ENCODE measurements at regions not wholly inside any gene's neighbourhood (a gene's known extent, or its start where the extent isn't known, plus 50 kb on each side); places are given as distances from the start of the nearest gene placed in this dataset.

DNA sequence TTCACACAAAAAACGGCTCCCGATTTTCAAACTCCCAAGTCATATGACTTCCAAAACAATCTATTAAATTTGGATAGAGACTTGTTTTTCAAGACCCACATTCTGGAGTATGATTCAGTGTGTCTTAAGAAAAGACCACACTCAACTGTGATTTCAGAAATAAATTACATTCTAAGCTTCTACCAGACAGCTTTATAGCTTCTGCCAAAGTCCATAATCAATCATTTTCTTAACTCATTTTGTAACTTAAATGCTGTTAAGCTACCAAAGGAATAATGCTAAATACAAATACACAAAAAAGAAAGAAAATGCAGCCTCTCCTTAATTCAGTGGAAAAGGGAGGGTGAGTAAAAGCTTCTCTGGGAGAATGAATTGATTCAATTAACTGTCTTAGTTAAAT lies 192.3 kb upstream of the P2RY1 start:
- 88% methylated on average over 2 of the region's 2 CpGs for WGBS (ENCODE audit: missing lambda C conversion rate)
- no peak overlapping the region for H3K4me2 ChIP-seq
- no peak for FAIRE-seq
- no peaks in the 10 kb centered on the region for H3K9me3 ChIP-seq
- no peak overlapping the region for H3K4me3 ChIP-seq
- no peak overlapping the region for H3K27ac ChIP-seq
- ChIA-PET CTCF (no interaction called here), POLR2A (no interaction called here)
- H3K4me1 ChIP-seq = no peaks in the 10 kb centered on the region
- DNase-seq (ENCODE audit: low read depth in 1 of 2, low spot score in 1 of 2) = no peak
- ATAC-seq = no peak
- no peak for TF ChIP-seq SREBF2 (IDR thresholded peaks at IDR 0.05)
- no peak for TF ChIP-seq GATA3 (IDR thresholded peaks at IDR 0.05; ENCODE audit: borderline replicate concordance)
- TF ChIP-seq, protein P1, sequence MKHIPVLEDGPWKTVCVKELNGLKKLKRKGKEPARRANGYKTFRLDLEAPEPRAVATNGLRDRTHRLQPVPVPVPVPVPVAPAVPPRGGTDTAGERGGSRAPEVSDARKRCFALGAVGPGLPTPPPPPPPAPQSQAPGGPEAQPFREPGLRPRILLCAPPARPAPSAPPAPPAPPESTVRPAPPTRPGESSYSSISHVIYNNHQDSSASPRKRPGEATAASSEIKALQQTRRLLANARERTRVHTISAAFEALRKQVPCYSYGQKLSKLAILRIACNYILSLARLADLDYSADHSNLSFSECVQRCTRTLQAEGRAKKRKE (CRISPR knock-in tag; IDR thresholded peaks at IDR 0.05; ENCODE audit: low read depth) = no peak
- TF ChIP-seq NPAS2 (CRISPR knock-in tag; IDR thresholded peaks at IDR 0.05; ENCODE audit: borderline replicate concordance) = no peak
- TF ChIP-seq CHD4 (IDR thresholded peaks at IDR 0.05; ENCODE audit: borderline replicate concordance) = no peak
- TF ChIP-seq CHD2 (IDR thresholded peaks at IDR 0.05; ENCODE audit: low read length, partially characterized antibody) = no peak
- TF ChIP-seq ZNF302 (CRISPR knock-in tag; IDR thresholded peaks at IDR 0.05) = no peak
- TF ChIP-seq, protein P2, sequence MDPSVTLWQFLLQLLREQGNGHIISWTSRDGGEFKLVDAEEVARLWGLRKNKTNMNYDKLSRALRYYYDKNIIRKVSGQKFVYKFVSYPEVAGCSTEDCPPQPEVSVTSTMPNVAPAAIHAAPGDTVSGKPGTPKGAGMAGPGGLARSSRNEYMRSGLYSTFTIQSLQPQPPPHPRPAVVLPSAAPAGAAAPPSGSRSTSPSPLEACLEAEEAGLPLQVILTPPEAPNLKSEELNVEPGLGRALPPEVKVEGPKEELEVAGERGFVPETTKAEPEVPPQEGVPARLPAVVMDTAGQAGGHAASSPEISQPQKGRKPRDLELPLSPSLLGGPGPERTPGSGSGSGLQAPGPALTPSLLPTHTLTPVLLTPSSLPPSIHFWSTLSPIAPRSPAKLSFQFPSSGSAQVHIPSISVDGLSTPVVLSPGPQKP (IDR thresholded peaks at IDR 0.05; ENCODE audit: low read depth, low read length) = no peak
- no peak for TF ChIP-seq HOXB5 (CRISPR knock-in tag; IDR thresholded peaks at IDR 0.05)
- TF ChIP-seq PHF8 (IDR thresholded peaks at IDR 0.05; ENCODE audit: borderline replicate concordance, low read depth) = no peak
- TF ChIP-seq, protein P3, sequence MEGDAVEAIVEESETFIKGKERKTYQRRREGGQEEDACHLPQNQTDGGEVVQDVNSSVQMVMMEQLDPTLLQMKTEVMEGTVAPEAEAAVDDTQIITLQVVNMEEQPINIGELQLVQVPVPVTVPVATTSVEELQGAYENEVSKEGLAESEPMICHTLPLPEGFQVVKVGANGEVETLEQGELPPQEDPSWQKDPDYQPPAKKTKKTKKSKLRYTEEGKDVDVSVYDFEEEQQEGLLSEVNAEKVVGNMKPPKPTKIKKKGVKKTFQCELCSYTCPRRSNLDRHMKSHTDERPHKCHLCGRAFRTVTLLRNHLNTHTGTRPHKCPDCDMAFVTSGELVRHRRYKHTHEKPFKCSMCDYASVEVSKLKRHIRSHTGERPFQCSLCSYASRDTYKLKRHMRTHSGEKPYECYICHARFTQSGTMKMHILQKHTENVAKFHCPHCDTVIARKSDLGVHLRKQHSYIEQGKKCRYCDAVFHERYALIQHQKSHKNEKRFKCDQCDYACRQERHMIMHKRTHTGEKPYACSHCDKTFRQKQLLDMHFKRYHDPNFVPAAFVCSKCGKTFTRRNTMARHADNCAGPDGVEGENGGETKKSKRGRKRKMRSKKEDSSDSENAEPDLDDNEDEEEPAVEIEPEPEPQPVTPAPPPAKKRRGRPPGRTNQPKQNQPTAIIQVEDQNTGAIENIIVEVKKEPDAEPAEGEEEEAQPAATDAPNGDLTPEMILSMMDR (IDR thresholded peaks at IDR 0.05) = no peak

DNA sequence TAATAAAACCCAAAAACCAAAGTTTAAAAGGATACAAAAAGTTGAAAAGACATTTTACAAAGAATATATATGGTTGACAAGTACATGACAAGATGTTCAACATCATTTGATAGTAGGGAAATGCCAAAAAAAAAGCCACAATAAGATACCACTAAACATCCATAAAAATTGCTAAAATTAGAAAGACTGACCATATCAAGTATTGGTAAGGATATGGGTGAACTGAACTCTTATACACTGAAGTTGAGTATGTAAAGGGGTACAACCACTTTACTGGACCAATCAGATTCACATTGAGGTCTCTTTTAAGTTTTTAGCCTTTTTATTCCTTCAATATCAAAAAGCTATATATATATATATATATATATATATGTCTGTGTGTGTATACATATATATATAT lies 190.5 kb upstream of the P2RY1 start:
- ChIA-PET POLR2A (no interaction called here), CTCF (no interaction called here)
- no peak overlapping the region for H3K4me2 ChIP-seq
- no peak for ATAC-seq
- no peak for FAIRE-seq
- H3K9me3 ChIP-seq = no peaks in the 10 kb centered on the region
- DNase-seq (ENCODE audit: low read depth in 1 of 2, low spot score in 1 of 2) = no peak
- H3K4me1 ChIP-seq = no peaks in the 10 kb centered on the region
- H3K4me3 ChIP-seq = no peak overlapping the region
- H3K27ac ChIP-seq = no peak overlapping the region
- TF ChIP-seq RARB (CRISPR knock-in tag; IDR thresholded peaks at IDR 0.05) (no peak), MAZ (IDR thresholded peaks at IDR 0.05; ENCODE audit: borderline replicate concordance, low read depth, low read length) (no peak), NFE2L2 (conservative IDR thresholded peaks at IDR 0.05; ENCODE audit: low read length) (no peak), ESRRA (IDR thresholded peaks at IDR 0.05; ENCODE audit: borderline replicate concordance, low read length) (no peak), TFCP2L1 (CRISPR knock-in tag; IDR thresholded peaks at IDR 0.05) (no peak)
- TF ChIP-seq, protein P4, sequence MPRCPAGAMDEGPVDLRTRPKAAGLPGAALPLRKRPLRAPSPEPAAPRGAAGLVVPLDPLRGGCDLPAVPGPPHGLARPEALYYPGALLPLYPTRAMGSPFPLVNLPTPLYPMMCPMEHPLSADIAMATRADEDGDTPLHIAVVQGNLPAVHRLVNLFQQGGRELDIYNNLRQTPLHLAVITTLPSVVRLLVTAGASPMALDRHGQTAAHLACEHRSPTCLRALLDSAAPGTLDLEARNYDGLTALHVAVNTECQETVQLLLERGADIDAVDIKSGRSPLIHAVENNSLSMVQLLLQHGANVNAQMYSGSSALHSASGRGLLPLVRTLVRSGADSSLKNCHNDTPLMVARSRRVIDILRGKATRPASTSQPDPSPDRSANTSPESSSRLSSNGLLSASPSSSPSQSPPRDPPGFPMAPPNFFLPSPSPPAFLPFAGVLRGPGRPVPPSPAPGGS (IDR thresholded peaks at IDR 0.05) = no peak

DNA sequence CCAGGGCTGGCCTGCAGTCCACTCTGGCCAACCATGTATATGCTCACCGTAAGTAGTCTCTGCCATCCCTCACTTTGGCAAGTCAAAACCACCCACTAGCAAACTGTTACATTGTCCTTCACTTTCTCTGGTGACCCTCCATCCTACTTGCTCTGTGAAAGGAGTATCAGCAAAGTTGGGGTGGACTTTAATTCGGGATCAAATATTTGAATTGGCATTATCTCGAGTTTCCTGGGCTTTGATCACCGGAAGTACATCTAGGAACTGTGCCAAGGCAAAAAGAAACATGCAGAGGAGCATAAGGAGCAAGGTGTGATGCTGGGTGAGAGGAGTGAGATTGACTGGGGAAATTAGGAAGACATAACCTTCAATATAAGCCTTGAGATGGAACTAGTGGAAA lies 188.9 kb upstream of the P2RY1 start:
- DNase-seq (ENCODE audit: low read depth in 1 of 2, low spot score in 1 of 2) (no peak), ATAC-seq (0 out of 6 replicates have a peak, but pooled peaks of 1 of the 2 experiments have one; percentile 20), FAIRE-seq (no peak)
- no peak overlapping the region for H3K4me2 ChIP-seq
- no peak overlapping the region for H3K27ac ChIP-seq
- TF ChIP-seq HEYL (CRISPR knock-in tag; IDR thresholded peaks at IDR 0.05) = no peak
- no peak for TF ChIP-seq KDM1A (IDR thresholded peaks at IDR 0.05; ENCODE audit: low read depth)
- TF ChIP-seq, protein P5, sequence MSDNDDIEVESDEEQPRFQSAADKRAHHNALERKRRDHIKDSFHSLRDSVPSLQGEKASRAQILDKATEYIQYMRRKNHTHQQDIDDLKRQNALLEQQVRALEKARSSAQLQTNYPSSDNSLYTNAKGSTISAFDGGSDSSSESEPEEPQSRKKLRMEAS (IDR thresholded peaks at IDR 0.05) = no peak
- no peak for TF ChIP-seq CBX8 (IDR thresholded peaks at IDR 0.05)
- no peak for TF ChIP-seq EHF (CRISPR knock-in tag; IDR thresholded peaks at IDR 0.05)
- TF ChIP-seq, protein P6, sequence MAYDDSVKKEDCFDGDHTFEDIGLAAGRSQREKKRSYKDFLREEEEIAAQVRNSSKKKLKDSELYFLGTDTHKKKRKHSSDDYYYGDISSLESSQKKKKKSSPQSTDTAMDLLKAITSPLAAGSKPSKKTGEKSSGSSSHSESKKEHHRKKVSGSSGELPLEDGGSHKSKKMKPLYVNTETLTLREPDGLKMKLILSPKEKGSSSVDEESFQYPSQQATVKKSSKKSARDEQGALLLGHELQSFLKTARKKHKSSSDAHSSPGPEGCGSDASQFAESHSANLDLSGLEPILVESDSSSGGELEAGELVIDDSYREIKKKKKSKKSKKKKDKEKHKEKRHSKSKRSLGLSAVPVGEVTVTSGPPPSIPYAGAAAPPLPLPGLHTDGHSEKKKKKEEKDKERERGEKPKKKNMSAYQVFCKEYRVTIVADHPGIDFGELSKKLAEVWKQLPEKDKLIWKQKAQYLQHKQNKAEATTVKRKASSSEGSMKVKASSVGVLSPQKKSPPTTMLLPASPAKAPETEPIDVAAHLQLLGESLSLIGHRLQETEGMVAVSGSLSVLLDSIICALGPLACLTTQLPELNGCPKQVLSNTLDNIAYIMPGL (CRISPR knock-in tag; IDR thresholded peaks at IDR 0.05; ENCODE audit: borderline replicate concordance) = no peak
- TF ChIP-seq, protein P2 (IDR thresholded peaks at IDR 0.05; ENCODE audit: low read depth, low read length) = no peak
- no peak for TF ChIP-seq MAZ (IDR thresholded peaks at IDR 0.05; ENCODE audit: borderline replicate concordance, low read depth, low read length)
- POLR2A ChIA-PET = no interaction called here
- WGBS (ENCODE audit: missing lambda C conversion rate) = 17% methylated on average over 4 of the region's 4 CpGs
- CTCF ChIA-PET = no interaction called here
- no peak overlapping the region for H3K4me3 ChIP-seq
- H3K9me3 ChIP-seq = no peaks in the 10 kb centered on the region
- H3K4me1 ChIP-seq = no peaks in the 10 kb centered on the region

All from A549 (cell line).